NCI-H128 (cell line): ENCODE measurements at regions not wholly inside any gene's neighbourhood (a gene's known extent, or its start where the extent isn't known, plus 50 kb on each side); places are given as distances from the start of the nearest gene placed in this dataset.
"Not testable (repeated sequence)": the region's sequence is repeated elsewhere in the genome, so short reads cannot be mapped to it uniquely, and the experiment has no call there.

Experiments used
- DNase-seq: peaks from one replicate; lab custom pipeline; 2025; ENCODE audit not compliant: unreplicated experiment; lab: John Stamatoyannopoulos, UW

GRCh38 chr21:28063241-28064216 lies 929.1 kb downstream of the LTN1 start:
- no peak for DNase-seq

- not testable (repeated sequence) for DNase-seq
These were observed 939.7 kb downstream of the LTN1 start for GRCh38 chr21:28052956-28053355.

DNA sequence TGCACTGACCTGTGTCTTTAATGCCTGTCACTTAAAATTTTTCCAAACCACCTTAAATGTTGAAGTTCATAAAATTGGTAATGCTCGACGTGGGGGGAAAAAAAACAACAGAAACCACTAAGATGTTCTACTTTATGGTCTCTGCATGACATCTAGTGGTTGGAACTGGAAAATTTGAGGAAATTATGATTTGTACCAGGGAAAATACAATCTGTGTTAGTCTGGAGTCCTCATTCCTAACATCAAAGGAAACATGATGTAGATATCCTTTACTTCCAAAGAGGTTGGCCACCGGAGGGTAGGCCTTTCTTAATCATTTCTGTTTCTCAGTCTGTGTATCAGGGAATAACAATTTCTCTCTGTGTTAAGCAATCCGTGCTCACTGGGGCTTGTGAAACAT lies 941.0 kb downstream of the LTN1 start:
- not testable (repeated sequence) for DNase-seq

- DNase-seq: not testable (repeated sequence)
These were observed 957.0 kb downstream of the LTN1 start for GRCh38 chr21:28035692-28036091.

GRCh38 chr21:28034916-28035315 lies 957.8 kb downstream of the LTN1 start:
- not testable (repeated sequence) for DNase-seq

DNA sequence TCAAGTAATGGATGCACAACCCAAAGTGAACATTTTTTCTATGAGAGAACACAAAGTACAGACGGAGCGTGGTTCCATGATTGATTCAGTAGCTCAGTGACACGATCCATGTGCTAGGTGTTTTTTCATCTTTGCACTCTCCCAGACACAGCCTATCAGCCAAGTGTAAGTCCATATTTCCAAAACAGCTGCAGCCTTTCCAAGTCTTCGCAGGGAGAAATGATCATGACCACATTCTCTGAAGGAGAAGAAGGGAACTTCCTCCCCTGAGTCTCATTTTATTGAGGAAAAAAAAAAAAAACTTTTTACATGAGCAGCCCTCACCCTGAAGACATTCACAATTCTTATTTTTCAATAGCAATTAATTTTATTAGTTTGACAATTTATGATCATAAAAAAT lies 958.3 kb downstream of the LTN1 start:
- DNase-seq: not testable (repeated sequence)

DNA sequence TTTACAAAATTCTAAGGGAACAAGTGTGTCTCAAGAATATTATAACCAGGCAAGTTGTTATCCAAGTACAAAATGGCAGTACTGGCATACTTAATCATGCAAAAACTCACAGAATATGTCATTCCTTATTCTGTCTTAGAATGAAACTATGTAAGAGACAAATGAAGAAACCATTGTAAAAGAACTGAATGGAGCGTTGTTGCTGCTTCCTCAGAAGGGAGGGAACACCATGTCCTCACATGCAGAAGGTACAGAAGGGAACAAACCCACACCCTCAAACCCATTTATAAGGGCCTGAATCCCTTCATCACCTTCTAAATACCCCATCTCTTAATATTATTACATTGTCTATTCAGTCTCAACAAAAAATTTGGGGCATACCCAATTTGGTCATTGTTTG lies 960.0 kb downstream of the LTN1 start:
- DNase-seq: not testable (repeated sequence)

- not testable (repeated sequence) for DNase-seq
These were observed 961.6 kb downstream of the LTN1 start for GRCh38 chr21:28031066-28031465.

DNA sequence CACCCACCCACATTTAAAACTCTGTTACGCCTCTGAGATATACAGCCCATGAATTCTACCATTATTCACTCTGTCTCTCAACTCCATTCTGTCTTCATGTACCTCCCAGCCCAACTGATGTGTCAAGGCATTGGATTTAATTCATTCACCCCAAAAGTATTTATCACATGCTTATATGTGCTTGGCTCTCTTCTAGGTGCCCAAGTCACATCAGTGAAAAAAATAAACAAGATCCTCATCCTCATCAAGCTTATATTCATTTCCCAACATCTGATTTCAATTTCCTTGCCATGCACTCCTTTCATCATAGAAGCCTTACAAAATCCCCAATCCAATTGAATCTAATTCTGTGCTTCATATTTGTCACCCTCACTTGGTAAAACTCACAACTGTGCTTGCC lies 967.6 kb downstream of the LTN1 start:
- no peak for DNase-seq

- DNase-seq: no peak
These were observed 973.7 kb downstream of the LTN1 start for GRCh38 chr21:28018741-28019669.

DNA sequence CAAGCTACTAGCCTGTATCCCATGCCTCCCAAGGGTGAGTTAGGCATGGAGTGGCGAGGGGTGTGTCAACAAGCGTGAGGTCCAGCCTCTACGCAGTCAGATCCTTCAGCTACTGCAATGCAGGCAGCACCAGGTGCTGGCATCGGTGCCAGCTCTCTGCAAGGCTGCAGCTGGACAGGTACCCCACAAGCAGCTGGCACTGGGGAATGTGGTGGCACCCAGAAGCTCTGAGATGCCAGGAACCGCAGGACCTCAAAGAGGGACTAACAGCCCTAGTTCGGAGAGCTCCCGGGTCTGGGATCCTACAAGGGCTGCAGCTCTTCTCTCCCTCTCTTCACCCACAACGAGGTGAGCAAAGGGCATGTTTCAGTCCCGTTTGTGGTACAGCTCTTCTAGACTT lies 974.5 kb downstream of the LTN1 start:
- no peak for DNase-seq

DNA sequence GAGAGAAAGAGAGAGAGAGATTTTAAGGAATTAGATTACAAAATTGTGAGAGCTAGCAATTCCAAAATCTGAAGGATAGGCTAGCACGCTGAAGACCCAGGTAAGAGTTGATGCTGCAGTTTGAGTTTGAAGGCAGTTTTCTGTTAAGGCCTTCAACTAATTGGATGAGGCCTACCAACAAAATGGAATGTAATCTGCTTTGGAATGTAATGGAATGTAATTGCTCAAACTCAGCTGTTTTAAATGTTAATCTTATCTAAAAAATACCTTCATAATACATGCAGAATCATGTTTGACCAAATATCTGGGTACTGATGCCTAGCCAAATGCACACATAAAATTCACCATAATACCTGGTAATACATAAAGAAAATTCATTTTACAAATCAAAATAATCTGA lies 976.1 kb downstream of the LTN1 start:
- no peak for DNase-seq

- not testable (repeated sequence) for DNase-seq
These were observed 979.6 kb downstream of the LTN1 start for GRCh38 chr21:28013123-28013522.

DNA sequence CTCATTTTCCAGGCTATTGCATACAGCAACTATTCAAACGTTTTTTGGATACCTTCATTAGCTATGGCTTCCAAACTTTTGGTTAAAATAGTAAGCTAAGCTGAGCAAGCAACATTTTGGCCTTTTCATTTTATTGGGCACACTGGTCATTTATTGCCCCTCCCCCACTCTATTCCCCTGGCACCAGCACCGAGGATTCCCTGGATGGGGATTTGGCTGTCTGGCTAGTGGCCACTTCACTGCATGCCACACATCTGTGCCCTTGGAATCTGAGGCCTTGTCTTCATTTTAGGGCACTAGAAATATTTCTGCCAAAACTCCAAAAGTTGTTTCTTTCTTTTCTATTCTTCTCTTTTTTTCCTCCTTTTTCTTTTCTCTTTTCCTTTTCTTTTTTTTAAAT lies 980.7 kb downstream of the LTN1 start:
- not testable (repeated sequence) for DNase-seq

GRCh38 chr21:28008245-28008644 lies 984.4 kb downstream of the LTN1 start:
- not testable (repeated sequence) for DNase-seq

DNA sequence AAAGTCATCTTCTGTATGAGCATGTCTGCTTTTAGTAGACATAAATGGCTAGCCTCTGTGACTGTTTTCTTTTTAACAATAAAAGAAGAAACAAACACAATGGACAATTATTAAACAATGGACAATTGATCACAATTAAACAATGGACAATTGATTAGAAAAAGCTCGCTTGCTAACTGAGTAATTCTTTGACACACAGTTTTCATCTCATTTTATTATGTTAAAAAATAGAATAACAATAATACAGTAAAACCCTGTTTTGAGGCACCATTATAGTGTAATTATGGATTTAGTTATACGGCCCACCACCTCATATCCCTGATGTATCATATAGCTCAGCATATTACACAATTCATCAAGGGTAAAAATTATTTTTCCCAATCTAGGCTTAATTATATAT lies 989.0 kb downstream of the LTN1 start:
- DNase-seq: not testable (repeated sequence)

DNA sequence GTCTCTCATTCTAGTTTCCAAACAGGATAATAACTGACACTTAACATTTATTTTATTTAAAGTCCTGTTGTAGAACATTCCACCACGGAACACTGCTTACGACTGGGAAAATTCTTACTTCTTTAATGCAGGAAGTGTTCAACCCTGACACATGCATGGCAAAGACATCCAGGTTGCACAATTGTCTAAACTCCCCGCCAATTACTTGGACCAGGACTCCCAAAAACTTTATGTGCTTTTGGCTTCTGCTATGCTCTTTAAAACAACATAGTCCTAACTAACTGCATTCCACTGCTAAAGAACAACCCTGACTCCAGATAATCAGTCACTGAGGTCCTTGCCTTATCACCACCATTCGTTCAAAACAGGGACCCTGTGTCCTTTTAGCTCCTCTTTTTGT lies 995.8 kb downstream of the LTN1 start:
- not testable (repeated sequence) for DNase-seq

GRCh38 chr21:27984663-27985325 lies 1007.9 kb downstream of the LTN1 start:
- DNase-seq: not testable (repeated sequence)

GRCh38 chr21:27979446-27979845 lies 1012.6 kb upstream of the ADAMTS5 start:
- DNase-seq: not testable (repeated sequence)

GRCh38 chr21:27975514-27975913 lies 1008.6 kb upstream of the ADAMTS5 start:
- no peak for DNase-seq

DNA sequence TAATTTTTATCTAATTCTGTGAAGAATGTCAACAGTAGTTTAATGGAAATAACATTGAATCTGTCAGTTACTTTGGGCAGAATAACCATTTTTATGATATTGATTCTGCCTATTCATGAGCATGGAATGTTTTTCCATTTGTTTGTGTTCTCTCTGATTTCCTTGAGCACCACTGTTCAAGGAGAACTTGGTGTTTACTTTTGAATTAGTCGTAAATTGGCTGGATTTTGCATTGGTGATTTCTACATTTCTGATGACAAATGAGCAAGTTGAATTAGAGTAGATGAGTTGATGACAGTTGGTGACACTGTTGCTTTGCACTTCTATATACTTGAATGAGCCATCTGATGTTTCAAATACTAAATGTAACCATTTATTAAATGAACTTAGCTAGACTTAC lies 1007.3 kb upstream of the ADAMTS5 start:
- not testable (repeated sequence) for DNase-seq
